Neural cell (in vitro differentiated cells): ENCODE measurements at regions not wholly inside any gene's neighbourhood (a gene's known extent, or its start where the extent isn't known, plus 50 kb on each side); places are given as distances from the start of the nearest gene placed in this dataset.

Experiments
- H2AFZ ChIP-seq: fragments of 200-600, 300-800 bp; sonication (generic), shearing (Covaris generic); 2 replicates; pipeline ENCODE4 v1.6.0; 2014; ENCODE audit warnings: low read depth, mild to moderate bottlenecking, antibody characterized with exemption, low read length, moderate library complexity
- H3F3A ChIP-seq: fragments of 200-600 bp; shearing (Covaris generic); 2 replicates; pipeline ENCODE4 v1.6.1; 2016; ENCODE audit warnings: mild to moderate bottlenecking, moderate library complexity, mixed read lengths, antibody characterized with exemption, low read length; ENCODE audit not compliant: insufficient read depth, poor library complexity, severe bottlenecking
- H3K27ac ChIP-seq: fragments of 200-600, 300-800 bp; sonication (generic), shearing (Covaris generic); 2 replicates; pipeline ENCODE4 v1.5.1; 2014; ENCODE audit warnings: mild to moderate bottlenecking, low read length, moderate library complexity
- H3K27me3 ChIP-seq: fragments of 300-800, 200-600 bp; sonication (generic), shearing (Covaris generic); 2 replicates; pipeline ENCODE4 v1.6.0; 2014; ENCODE audit warnings: mild to moderate bottlenecking, low read depth, low read length, moderate library complexity; ENCODE audit not compliant: insufficient read depth
- H3K36me3 ChIP-seq: fragments of 300-800, 200-600 bp; sonication (generic), shearing (Covaris generic); 2 replicates; pipeline ENCODE4 v1.5.1; 2014; ENCODE audit warnings: mild to moderate bottlenecking, antibody characterized with exemption, low read length, moderate library complexity; ENCODE audit not compliant: insufficient read depth
- H3K4me2 ChIP-seq: fragments of 300-800, 200-600 bp; sonication (generic), shearing (Covaris generic); 2 replicates; pipeline ENCODE4 v1.6.0; 2014; ENCODE audit warnings: mild to moderate bottlenecking, low read length
- H3K4me3 ChIP-seq: fragments of 300-800, 200-600 bp; sonication (generic), shearing (Covaris generic); 2 replicates; pipeline ENCODE4 v1.5.1; 2014; ENCODE audit warnings: mild to moderate bottlenecking, low read length, moderate library complexity
- H3K79me2 ChIP-seq: fragments of 200-600 bp; shearing (Covaris generic); replicated peaks from 2 replicates; pipeline ENCODE4 v1.6.0; 2014; ENCODE audit warnings: mild to moderate bottlenecking, low read length, moderate library complexity; ENCODE audit not compliant: insufficient read depth
- H3K9ac ChIP-seq: fragments of 300-800, 200-600 bp; sonication (generic), shearing (Covaris generic); 2 replicates; pipeline ENCODE4 v1.6.1; 2016; ENCODE audit warnings: mild to moderate bottlenecking, low read length, mixed read lengths
- H3K9me2 ChIP-seq: fragments of 200-600 bp; shearing (Covaris generic); 2 replicates; pipeline ENCODE4 v1.6.1; 2016; ENCODE audit warnings: mild to moderate bottlenecking, low read length, mixed read lengths; ENCODE audit not compliant: insufficient read depth
- H3K9me3 ChIP-seq: fragments of 200-600, 300-800 bp; sonication (generic), shearing (Covaris generic); 2 replicates; pipeline ENCODE4 v1.6.1; 2016; ENCODE audit warnings: mild to moderate bottlenecking, mixed run types, low read length, moderate library complexity, mixed read lengths
- H4K20me1 ChIP-seq: fragments of 200-600 bp; shearing (Covaris generic); 2 replicates; pipeline ENCODE4 v1.6.1; 2016; ENCODE audit warnings: mild to moderate bottlenecking, mixed run types; ENCODE audit not compliant: insufficient read depth
- EP300 ChIP-seq: fragments of 450-650 bp; conservative IDR thresholded peaks from 2 replicates; pipeline ENCODE4 v1.6.1; 2014; ENCODE audit warnings: antibody characterized with exemption, mild to moderate bottlenecking, moderate library complexity; ENCODE audit not compliant: poor library complexity, severe bottlenecking
- EZH2 ChIP-seq: fragments of 200-600, 300-800 bp; shearing (Covaris generic), sonication (generic); IDR thresholded peaks from 2 replicates; pipeline ENCODE4 v1.6.1; 2014; ENCODE audit warnings: antibody characterized with exemption, low read length, borderline replicate concordance, mild to moderate bottlenecking; ENCODE audit not compliant: insufficient read depth, poor library complexity, severe bottlenecking
- MXI1 ChIP-seq: fragments of 450-650 bp; conservative IDR thresholded peaks from 2 replicates; pipeline ENCODE4 v1.6.1; 2014; ENCODE audit warnings: antibody characterized with exemption, mild to moderate bottlenecking; ENCODE audit not compliant: poor library complexity, severe bottlenecking
- POLR2AphosphoS5 ChIP-seq: IDR thresholded peaks from 2 replicates; pipeline ENCODE4 v1.6.1; 2012
- RAD21 ChIP-seq: fragments of 450-650 bp; conservative IDR thresholded peaks from 2 replicates; pipeline ENCODE4 v1.6.1; 2014; ENCODE audit warnings: antibody characterized with exemption, mild to moderate bottlenecking, moderate library complexity
- SMC3 ChIP-seq: fragments of 450-650 bp; conservative IDR thresholded peaks from 2 replicates; pipeline ENCODE4 v1.6.1; 2014; ENCODE audit warnings: antibody characterized with exemption, mild to moderate bottlenecking, moderate library complexity; ENCODE audit not compliant: poor library complexity
- TAF1 ChIP-seq: IDR thresholded peaks from 2 replicates; pipeline ENCODE4 v1.6.1; 2012; ENCODE audit warnings: low read depth
- TF ChIP-seq, protein P1 (sequence below): fragments of 450-650 bp; IDR thresholded peaks from 2 replicates; pipeline ENCODE4 v1.5.1; 2014; ENCODE audit warnings: antibody characterized with exemption, mild to moderate bottlenecking, moderate library complexity; ENCODE audit not compliant: poor library complexity, severe bottlenecking
- TF ChIP-seq, protein P2 (sequence below): IDR thresholded peaks from 2 replicates; pipeline ENCODE4 v1.6.1; 2012; ENCODE audit warnings: borderline replicate concordance

DNA sequence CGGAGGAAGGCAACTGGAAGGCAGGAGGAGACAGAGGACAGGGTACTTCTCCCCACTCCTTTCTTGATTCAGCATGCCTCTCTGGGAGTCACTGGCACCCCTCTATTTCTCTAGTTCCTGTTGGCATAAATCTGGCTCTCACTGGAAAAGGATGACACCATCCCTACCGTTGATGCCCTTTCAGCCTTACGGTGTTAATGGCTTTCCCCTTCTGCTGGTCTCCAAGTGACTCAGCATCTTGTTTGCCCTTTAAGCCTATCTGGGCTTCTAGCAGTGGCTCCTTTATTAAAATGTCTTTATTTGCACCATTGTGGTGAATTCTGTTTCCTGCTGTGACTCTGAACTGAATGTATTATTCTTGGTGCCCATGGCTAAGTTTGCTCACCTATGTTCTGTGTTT lies 227.3 kb upstream of the GLRA1 start:
- H3K9me3 ChIP-seq: no peaks in the 10 kb centered on the region
- H3K36me3 ChIP-seq: no peaks in the 10 kb centered on the region
- H4K20me1 ChIP-seq: no peaks in the 10 kb centered on the region
- H3F3A ChIP-seq: no peaks in the 10 kb centered on the region
- no peak overlapping the region for H3K4me2 ChIP-seq
- TF ChIP-seq EZH2: no peak
- no peak for TF ChIP-seq MXI1
- TF ChIP-seq, protein P1, sequence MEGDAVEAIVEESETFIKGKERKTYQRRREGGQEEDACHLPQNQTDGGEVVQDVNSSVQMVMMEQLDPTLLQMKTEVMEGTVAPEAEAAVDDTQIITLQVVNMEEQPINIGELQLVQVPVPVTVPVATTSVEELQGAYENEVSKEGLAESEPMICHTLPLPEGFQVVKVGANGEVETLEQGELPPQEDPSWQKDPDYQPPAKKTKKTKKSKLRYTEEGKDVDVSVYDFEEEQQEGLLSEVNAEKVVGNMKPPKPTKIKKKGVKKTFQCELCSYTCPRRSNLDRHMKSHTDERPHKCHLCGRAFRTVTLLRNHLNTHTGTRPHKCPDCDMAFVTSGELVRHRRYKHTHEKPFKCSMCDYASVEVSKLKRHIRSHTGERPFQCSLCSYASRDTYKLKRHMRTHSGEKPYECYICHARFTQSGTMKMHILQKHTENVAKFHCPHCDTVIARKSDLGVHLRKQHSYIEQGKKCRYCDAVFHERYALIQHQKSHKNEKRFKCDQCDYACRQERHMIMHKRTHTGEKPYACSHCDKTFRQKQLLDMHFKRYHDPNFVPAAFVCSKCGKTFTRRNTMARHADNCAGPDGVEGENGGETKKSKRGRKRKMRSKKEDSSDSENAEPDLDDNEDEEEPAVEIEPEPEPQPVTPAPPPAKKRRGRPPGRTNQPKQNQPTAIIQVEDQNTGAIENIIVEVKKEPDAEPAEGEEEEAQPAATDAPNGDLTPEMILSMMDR: no peak
- no peaks in the 10 kb centered on the region for H3K27me3 ChIP-seq
- H3K9ac ChIP-seq: no peak overlapping the region
- no peak overlapping the region for H3K4me3 ChIP-seq
- H3K27ac ChIP-seq: no peak overlapping the region
- H3K9me2 ChIP-seq: no peaks in the 10 kb centered on the region
- no peaks in the 10 kb centered on the region for H3K79me2 ChIP-seq
- no peak overlapping the region for H2AFZ ChIP-seq

DNA sequence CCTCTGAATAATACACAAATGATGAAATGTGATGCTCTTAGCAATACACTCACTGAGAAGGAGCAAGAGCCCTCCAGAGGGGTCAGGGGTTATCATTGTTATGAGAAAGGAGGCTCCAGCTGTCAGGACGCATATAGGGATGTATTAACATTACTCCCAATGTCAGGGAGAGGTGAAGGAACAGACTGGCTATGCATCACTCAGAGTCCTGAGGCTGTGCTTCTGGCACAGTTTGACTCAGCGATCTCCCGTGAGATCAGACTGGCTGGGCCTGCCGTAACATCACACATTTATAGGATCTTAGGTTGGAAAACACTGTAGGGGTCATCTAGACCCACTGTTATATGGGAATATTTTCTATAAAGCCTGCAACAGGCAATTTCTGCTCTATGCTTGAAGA lies 226.5 kb upstream of the GLRA1 start:
- no peak overlapping the region for H3K27ac ChIP-seq
- H3K9ac ChIP-seq: no peak overlapping the region
- H3F3A ChIP-seq: no peaks in the 10 kb centered on the region
- TF ChIP-seq EZH2 (no peak), RAD21 (no peak), POLR2AphosphoS5 (no peak), EP300 (no peak), TAF1 (no peak), MXI1 (no peak), SMC3 (no peak)
- TF ChIP-seq, protein P1: no peak
- TF ChIP-seq, protein P2, sequence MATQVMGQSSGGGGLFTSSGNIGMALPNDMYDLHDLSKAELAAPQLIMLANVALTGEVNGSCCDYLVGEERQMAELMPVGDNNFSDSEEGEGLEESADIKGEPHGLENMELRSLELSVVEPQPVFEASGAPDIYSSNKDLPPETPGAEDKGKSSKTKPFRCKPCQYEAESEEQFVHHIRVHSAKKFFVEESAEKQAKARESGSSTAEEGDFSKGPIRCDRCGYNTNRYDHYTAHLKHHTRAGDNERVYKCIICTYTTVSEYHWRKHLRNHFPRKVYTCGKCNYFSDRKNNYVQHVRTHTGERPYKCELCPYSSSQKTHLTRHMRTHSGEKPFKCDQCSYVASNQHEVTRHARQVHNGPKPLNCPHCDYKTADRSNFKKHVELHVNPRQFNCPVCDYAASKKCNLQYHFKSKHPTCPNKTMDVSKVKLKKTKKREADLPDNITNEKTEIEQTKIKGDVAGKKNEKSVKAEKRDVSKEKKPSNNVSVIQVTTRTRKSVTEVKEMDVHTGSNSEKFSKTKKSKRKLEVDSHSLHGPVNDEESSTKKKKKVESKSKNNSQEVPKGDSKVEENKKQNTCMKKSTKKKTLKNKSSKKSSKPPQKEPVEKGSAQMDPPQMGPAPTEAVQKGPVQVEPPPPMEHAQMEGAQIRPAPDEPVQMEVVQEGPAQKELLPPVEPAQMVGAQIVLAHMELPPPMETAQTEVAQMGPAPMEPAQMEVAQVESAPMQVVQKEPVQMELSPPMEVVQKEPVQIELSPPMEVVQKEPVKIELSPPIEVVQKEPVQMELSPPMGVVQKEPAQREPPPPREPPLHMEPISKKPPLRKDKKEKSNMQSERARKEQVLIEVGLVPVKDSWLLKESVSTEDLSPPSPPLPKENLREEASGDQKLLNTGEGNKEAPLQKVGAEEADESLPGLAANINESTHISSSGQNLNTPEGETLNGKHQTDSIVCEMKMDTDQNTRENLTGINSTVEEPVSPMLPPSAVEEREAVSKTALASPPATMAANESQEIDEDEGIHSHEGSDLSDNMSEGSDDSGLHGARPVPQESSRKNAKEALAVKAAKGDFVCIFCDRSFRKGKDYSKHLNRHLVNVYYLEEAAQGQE: no peak
- no peaks in the 10 kb centered on the region for H3K79me2 ChIP-seq
- H3K27me3 ChIP-seq: no peaks in the 10 kb centered on the region
- H3K4me3 ChIP-seq: no peak overlapping the region
- no peak overlapping the region for H3K4me2 ChIP-seq
- H3K9me3 ChIP-seq: no peaks in the 10 kb centered on the region
- no peaks in the 10 kb centered on the region for H4K20me1 ChIP-seq
- no peak overlapping the region for H2AFZ ChIP-seq
- H3K9me2 ChIP-seq: no peaks in the 10 kb centered on the region
- no peaks in the 10 kb centered on the region for H3K36me3 ChIP-seq
